Endothelial cell of umbilical vein (primary cell): ENCODE measurements at regions not wholly inside any gene's neighbourhood (a gene's known extent, or its start where the extent isn't known, plus 50 kb on each side); places are given as distances from the start of the nearest gene placed in this dataset.

Source experiments
- BruUV-seq: library from RNA; stranded (reverse); fragments of 400-500 nt; replicated peaks from 2 replicates; lab custom pipeline; 2021; lab: Mats Ljungman, UMichigan
- CTCF ChIA-PET: fragments of 300-600, 350-600 bp; sonication (Branson Sonifier 250); formaldehyde crosslinking; loops from one replicate; lab custom pipeline; 2021; ENCODE audit warnings: antibody characterized with exemption, inconsistent platforms; lab: Charles Lee
- POLR2A ChIA-PET: fragments of 300-600, 350-600 bp; sonication (Branson Sonifier 250); formaldehyde crosslinking; loops from one replicate; lab custom pipeline; 2021; ENCODE audit warnings: antibody characterized with exemption, inconsistent platforms; lab: Charles Lee
- DNase-seq: peaks from one replicate; pipeline ENCODE4 v3.0.0-alpha.2; 2011; ENCODE audit warnings: low read depth, low spot score
- FAIRE-seq: peaks from 2 replicates; lab custom pipeline; 2011; peaks lifted over from hg19 to GRCh38; lab: Jason Lieb, UNC
- H2AFZ ChIP-seq: 2 replicates; pipeline ENCODE4 v1.6.0; 2012; ENCODE audit warnings: low read depth, low read length, control low read depth, inconsistent platforms
- H3K27ac ChIP-seq: 2 replicates; pipeline ENCODE4 v1.5.1; 2011; ENCODE audit warnings: low read depth, mild to moderate bottlenecking, control low read depth, low read length, moderate library complexity; ENCODE audit not compliant: insufficient read depth
- H3K27me3 ChIP-seq, 2 experiments: 2 replicates each; pipeline versions ENCODE4 v1.6.0 to v1.6.1; 2011; ENCODE audit warnings: low read length in 2 of 2, mixed read lengths in 1 of 2; ENCODE audit not compliant: control insufficient read depth in 2 of 2, insufficient read depth in 2 of 2
- H3K36me3 ChIP-seq, 2 experiments: 2 replicates in 1 of 2; 3 replicates in 1 of 2; pipeline ENCODE4 v1.5.1; 2011; ENCODE audit warnings: low read length in 2 of 2, mild to moderate bottlenecking in 1 of 2, moderate library complexity in 1 of 2; ENCODE audit not compliant: control insufficient read depth in 2 of 2, insufficient read depth in 2 of 2; ENCODE audit errors: extremely low read depth in 1 of 2
- H3K4me1 ChIP-seq: 3 replicates; pipeline ENCODE4 v1.5.1; 2011; ENCODE audit warnings: mild to moderate bottlenecking, low read length; ENCODE audit not compliant: control insufficient read depth, insufficient read depth; ENCODE audit errors: extremely low read depth
- H3K4me2 ChIP-seq: 2 replicates; pipeline ENCODE4 v1.6.1; 2011; ENCODE audit warnings: low read length, control low read depth, mixed read lengths; ENCODE audit not compliant: insufficient read depth
- H3K4me3 ChIP-seq, 3 experiments: fragments of 200-600 bp in 1 of 3; sonication (generic), shearing (Covaris generic) in 1 of 3; replicated peaks in 1 of 3; 2 replicates each; pipeline ENCODE4 v1.5.1; 2011 to 2016; ENCODE audit warnings: control low read depth in 3 of 3, low read length in 3 of 3, mild to moderate bottlenecking in 2 of 3, inconsistent platforms in 1 of 3, low read depth in 1 of 3, moderate library complexity in 1 of 3; ENCODE audit not compliant: insufficient read depth in 1 of 3
- H3K79me2 ChIP-seq: 2 replicates; pipeline ENCODE4 v1.6.0; 2012; ENCODE audit warnings: low read length, inconsistent platforms; ENCODE audit not compliant: control insufficient read depth, insufficient read depth
- H3K9ac ChIP-seq: replicated peaks from 2 replicates; pipeline ENCODE3; 2011; ENCODE audit warnings: low read length, control low read depth; ENCODE audit not compliant: insufficient read depth; ENCODE audit errors: extremely low read depth
- H3K9me1 ChIP-seq: replicated peaks from 3 replicates; pipeline ENCODE4 v1.6.0; 2011; ENCODE audit warnings: mild to moderate bottlenecking, low read length; ENCODE audit not compliant: control insufficient read depth, insufficient read depth; ENCODE audit errors: extremely low read depth
- H3K9me3 ChIP-seq: replicated peaks from 2 replicates; pipeline ENCODE4 v1.5.1; 2012; ENCODE audit warnings: low read length, inconsistent platforms; ENCODE audit not compliant: control insufficient read depth, insufficient read depth
- H4K20me1 ChIP-seq: replicated peaks from 2 replicates; pipeline ENCODE3; 2011; ENCODE audit warnings: mild to moderate bottlenecking, low read length; ENCODE audit not compliant: control insufficient read depth, insufficient read depth; ENCODE audit errors: extremely low read depth
- CTCF ChIP-seq, 2 donors: IDR thresholded peaks; 1 replicate in 1 of 2; 2 replicates in 1 of 2; pipeline ENCODE4 v1.5.1; 2011; ENCODE audit warnings: low read length in 2 of 2, mild to moderate bottlenecking in 2 of 2, moderate library complexity in 2 of 2, control low read depth in 1 of 2, inconsistent platforms in 1 of 2, low read depth in 1 of 2; ENCODE audit not compliant: insufficient read depth in 1 of 2; ENCODE audit errors: extremely low read depth in 1 of 2
- EZH2 ChIP-seq: IDR thresholded peaks from 2 replicates; pipeline ENCODE4 v1.6.1; 2012; ENCODE audit warnings: borderline replicate concordance, low read depth, mild to moderate bottlenecking, moderate library complexity, low read length, inconsistent platforms; ENCODE audit not compliant: severe bottlenecking
- FOS ChIP-seq: IDR thresholded peaks from 2 replicates; pipeline ENCODE4 v1.6.1; 2011; ENCODE audit warnings: mild to moderate bottlenecking, low read length, moderate library complexity, borderline replicate concordance; ENCODE audit not compliant: insufficient read depth
- GATA2 ChIP-seq: IDR thresholded peaks from 2 replicates; pipeline ENCODE4 v1.7.0; 2011; ENCODE audit warnings: low read depth, mild to moderate bottlenecking, moderate library complexity, mixed read lengths, low read length; ENCODE audit not compliant: insufficient read length, insufficient read depth
- JUN ChIP-seq: IDR thresholded peaks from 2 replicates; pipeline ENCODE4 v1.6.1; 2011; ENCODE audit warnings: borderline replicate concordance, low read depth; ENCODE audit not compliant: insufficient read length, insufficient read depth
- MYC ChIP-seq: IDR thresholded peaks from one replicate; pipeline ENCODE4 v1.6.1; 2011; ENCODE audit warnings: mild to moderate bottlenecking, low read depth, low read length
- POLR2A ChIP-seq: IDR thresholded peaks from 2 replicates; pipeline ENCODE4 v1.6.1; 2012; ENCODE audit warnings: low read depth, mild to moderate bottlenecking, control low read depth, low read length
- POLR2AphosphoS5 ChIP-seq: IDR thresholded peaks from 2 replicates; pipeline ENCODE4 v1.6.1; 2012; ENCODE audit warnings: low read depth, mild to moderate bottlenecking, control low read depth, low read length, moderate library complexity; ENCODE audit not compliant: insufficient read depth
- dilution Hi-C: fragments of 300-500 bp; cut with MboI; formaldehyde crosslinking; loops from one replicate; pipeline ENCODE4 v1.15.0; 2019; ENCODE audit warnings: low sequenced_read_pairs; ENCODE audit not compliant: extremely low pct_ligation_motif_present
- intact Hi-C: fragments of 100-400 bp; cut with micrococcal nuclease; formaldehyde crosslinking; loops from one replicate; pipeline ENCODE4 v1.10.0; 2022
- TF ChIP-seq, protein P1 (sequence below): IDR thresholded peaks from 2 replicates; pipeline ENCODE4 v1.6.1; 2011; ENCODE audit not compliant: insufficient read depth, insufficient read length

GRCh38 chr7:68767462-68767861, 830.8 kb upstream of the AUTS2 start:
- no peaks in the 10 kb centered on the region for H3K27me3 ChIP-seq
- H2AFZ ChIP-seq: no peak overlapping the region
- FAIRE-seq (no peak), DNase-seq (no peak)
- no TSS peak for BruUV-seq
- H3K36me3 ChIP-seq: no peaks in the 10 kb centered on the region
- no peak for TF ChIP-seq JUN
- TF ChIP-seq EZH2: no peak
- no peak for TF ChIP-seq MYC
- TF ChIP-seq POLR2A: no peak
- TF ChIP-seq FOS: no peak
- TF ChIP-seq GATA2: no peak
- TF ChIP-seq, protein P1, sequence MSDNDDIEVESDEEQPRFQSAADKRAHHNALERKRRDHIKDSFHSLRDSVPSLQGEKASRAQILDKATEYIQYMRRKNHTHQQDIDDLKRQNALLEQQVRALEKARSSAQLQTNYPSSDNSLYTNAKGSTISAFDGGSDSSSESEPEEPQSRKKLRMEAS: no peak
- no peak for TF ChIP-seq CTCF (IDR thresholded peaks at IDR 0.05; ENCODE audit: extremely low read depth in 1 of 2, insufficient read depth in 1 of 2, low read depth in 1 of 2, low read length in 2 of 2)
- no peak for TF ChIP-seq POLR2AphosphoS5
- CTCF ChIA-PET: no interaction called here
- no peak overlapping the region for H3K4me3 ChIP-seq
- dilution Hi-C loops (no loop called here), intact Hi-C loops (no loop called here)
- no peaks in the 10 kb centered on the region for H3K9me1 ChIP-seq
- no peak overlapping the region for H3K9ac ChIP-seq
- H4K20me1 ChIP-seq: no peaks in the 10 kb centered on the region
- H3K79me2 ChIP-seq: no peaks in the 10 kb centered on the region
- no peak overlapping the region for H3K4me2 ChIP-seq
- H3K9me3 ChIP-seq: no peaks in the 10 kb centered on the region
- no peak overlapping the region for H3K27ac ChIP-seq
- POLR2A ChIA-PET: interaction anchor here (0.8 kb wide), 1 partner anchor 1270 kb away, joined by 4 read pairs; no protein-coding TSS in a partner anchor
- no peaks in the 10 kb centered on the region for H3K4me1 ChIP-seq
